ENCODE measurements at regions not wholly inside any gene's neighbourhood (a gene's known extent, or its start where the extent isn't known, plus 50 kb on each side); places are given as distances from the start of the nearest gene placed in this dataset.

DNA sequence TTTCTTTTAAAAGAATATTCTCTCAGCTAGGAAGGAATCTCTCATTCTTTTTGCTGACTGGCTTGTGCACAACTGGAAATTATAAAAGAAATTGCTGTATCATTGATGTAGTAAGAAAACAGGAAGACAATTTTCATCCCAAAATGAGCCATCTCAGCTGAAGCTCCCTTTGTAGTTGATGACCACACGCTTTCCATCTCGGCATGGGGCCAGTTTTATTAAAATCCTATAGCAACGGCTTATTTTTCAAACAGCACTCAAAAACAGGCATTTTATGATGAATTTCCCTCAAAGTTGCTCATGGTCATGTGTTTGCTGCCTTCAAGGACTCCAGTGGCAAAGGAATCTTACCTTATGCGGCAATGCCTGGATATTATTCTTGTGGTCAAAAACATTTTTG, 62.4 kb upstream of the GLIS3 start:
- TF ChIP-seq, protein P1, sequence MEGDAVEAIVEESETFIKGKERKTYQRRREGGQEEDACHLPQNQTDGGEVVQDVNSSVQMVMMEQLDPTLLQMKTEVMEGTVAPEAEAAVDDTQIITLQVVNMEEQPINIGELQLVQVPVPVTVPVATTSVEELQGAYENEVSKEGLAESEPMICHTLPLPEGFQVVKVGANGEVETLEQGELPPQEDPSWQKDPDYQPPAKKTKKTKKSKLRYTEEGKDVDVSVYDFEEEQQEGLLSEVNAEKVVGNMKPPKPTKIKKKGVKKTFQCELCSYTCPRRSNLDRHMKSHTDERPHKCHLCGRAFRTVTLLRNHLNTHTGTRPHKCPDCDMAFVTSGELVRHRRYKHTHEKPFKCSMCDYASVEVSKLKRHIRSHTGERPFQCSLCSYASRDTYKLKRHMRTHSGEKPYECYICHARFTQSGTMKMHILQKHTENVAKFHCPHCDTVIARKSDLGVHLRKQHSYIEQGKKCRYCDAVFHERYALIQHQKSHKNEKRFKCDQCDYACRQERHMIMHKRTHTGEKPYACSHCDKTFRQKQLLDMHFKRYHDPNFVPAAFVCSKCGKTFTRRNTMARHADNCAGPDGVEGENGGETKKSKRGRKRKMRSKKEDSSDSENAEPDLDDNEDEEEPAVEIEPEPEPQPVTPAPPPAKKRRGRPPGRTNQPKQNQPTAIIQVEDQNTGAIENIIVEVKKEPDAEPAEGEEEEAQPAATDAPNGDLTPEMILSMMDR (IDR thresholded peaks at IDR 0.05; ENCODE audit: poor library complexity, severe bottlenecking) = no peak
- TF ChIP-seq EZH2 (IDR thresholded peaks at IDR 0.05; ENCODE audit: borderline replicate concordance, insufficient read depth, low read length, poor library complexity, severe bottlenecking) (no peak), RAD21 (conservative IDR thresholded peaks at IDR 0.05) (no peak), POLR2AphosphoS5 (IDR thresholded peaks at IDR 0.05) (no peak), EP300 (conservative IDR thresholded peaks at IDR 0.05; ENCODE audit: poor library complexity, severe bottlenecking) (no peak), TAF1 (IDR thresholded peaks at IDR 0.05; ENCODE audit: low read depth) (no peak), SMC3 (conservative IDR thresholded peaks at IDR 0.05; ENCODE audit: poor library complexity) (no peak)

All from neural cell (in vitro differentiated cells).